ENCODE measurements at regions not wholly inside any gene's neighbourhood (a gene's known extent, or its start where the extent isn't known, plus 50 kb on each side); places are given as distances from the start of the nearest gene placed in this dataset.

DNA sequence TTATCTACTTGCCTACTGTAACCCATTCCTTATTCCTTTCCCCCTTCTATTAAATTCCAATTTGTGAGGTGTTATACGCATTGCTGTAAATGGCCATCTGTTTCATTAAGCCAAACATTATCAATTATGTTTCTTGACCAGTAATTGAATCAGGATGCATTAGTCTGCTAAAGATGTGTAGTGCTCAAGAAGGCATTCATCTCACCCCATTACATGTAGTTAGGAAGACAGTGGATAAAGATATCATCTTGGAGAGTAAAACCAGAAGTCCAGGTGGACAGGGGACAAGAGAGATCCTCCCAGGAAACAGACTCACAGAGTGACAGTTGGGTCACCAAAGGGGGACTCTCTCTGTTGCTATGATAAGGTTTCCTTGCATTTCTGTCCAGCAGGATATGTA, 73.3 kb upstream of the FAM98A start:
- no peak for DNase-seq
- no peaks in the 10 kb centered on the region for H3K36me3 Mint-ChIP-seq (ENCODE audit: insufficient read depth, unreplicated experiment)
- no peaks in the 10 kb centered on the region for H3K27me3 Mint-ChIP-seq (ENCODE audit: unreplicated experiment)
- H3K27ac Mint-ChIP-seq (ENCODE audit: unreplicated experiment), result no peak overlapping the region
- H3K4me1 Mint-ChIP-seq (ENCODE audit: low read depth, unreplicated experiment), result no peaks in the 10 kb centered on the region
- CTCF ChIA-PET, result no interaction called here
- H3K4me3 Mint-ChIP-seq (ENCODE audit: low read depth, unreplicated experiment), result no peak overlapping the region
- intact Hi-C loops (cut with micrococcal nuclease; ENCODE audit: unreplicated experiment), result no loop called here
- BruUV-seq (replicated peaks), result no TSS peak
- no peak for TF ChIP-seq CTCF (IDR thresholded peaks at IDR 0.05; ENCODE audit: unreplicated experiment)
- no peaks in the 10 kb centered on the region for H3K9me3 Mint-ChIP-seq (ENCODE audit: low read depth, unreplicated experiment)

DNA sequence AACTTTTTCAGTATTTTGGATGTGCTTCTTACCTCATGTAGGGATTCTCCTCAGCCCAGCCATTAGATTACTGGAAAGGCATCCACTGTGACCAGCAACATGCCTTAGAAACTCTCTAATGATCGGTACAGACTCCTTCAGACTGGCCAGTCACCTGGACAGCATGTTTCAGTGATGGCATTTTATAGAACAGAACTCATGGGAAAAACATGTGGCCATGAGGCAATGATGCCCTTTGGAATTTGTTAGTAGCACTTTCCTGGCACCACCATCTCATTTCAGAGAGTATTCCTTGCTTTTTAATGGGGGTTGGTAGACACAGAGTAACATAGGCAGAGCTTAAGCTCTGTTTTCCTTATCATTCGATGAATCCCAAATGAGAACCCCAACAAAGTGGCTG, 72.1 kb upstream of the FAM98A start:
- Mint-ChIP-seq H3K4me1 (ENCODE audit: low read depth, unreplicated experiment) (no peaks in the 10 kb centered on the region), H3K27me3 (ENCODE audit: unreplicated experiment) (no peaks in the 10 kb centered on the region), H3K36me3 (ENCODE audit: insufficient read depth, unreplicated experiment) (no peaks in the 10 kb centered on the region), H3K27ac (ENCODE audit: unreplicated experiment) (no peak overlapping the region), H3K9me3 (ENCODE audit: low read depth, unreplicated experiment) (no peaks in the 10 kb centered on the region), H3K4me3 (ENCODE audit: low read depth, unreplicated experiment) (no peak overlapping the region)
- BruUV-seq (replicated peaks), result no TSS peak
- CTCF ChIA-PET, result interaction anchor here (1.2 kb wide), 1 partner anchor 14 kb away, joined by 3 read pairs; no protein-coding TSS in a partner anchor
- TF ChIP-seq CTCF (IDR thresholded peaks at IDR 0.05; ENCODE audit: unreplicated experiment), result no peak
- DNase-seq, result no peak
- intact Hi-C loops (cut with micrococcal nuclease; ENCODE audit: unreplicated experiment), result no loop called here

DNA sequence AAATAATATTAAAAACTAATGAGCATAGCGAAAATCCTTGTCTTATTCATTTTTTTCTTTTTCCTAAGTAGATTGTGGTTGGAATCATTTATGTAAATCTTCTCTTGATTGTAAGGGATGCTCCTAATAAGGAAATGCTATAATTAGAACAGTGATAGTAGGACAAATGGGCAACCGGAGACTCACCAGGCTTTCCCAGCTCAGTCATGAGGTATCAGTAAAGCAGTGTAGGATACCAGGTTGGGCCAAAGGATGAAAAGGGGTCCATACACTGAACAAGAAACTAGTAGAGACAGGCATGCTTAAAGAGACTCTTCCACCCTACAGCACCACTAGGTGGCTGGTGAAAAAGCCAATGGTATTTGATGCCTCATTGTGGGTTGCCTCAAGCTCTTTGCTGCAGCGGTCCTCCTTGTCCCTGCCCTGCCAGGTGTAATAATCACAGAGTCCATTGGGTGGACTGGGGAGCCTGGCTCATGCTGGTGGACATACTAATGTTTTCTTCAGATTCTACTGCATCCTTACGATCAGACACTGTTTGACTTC, 71.4 kb upstream of the FAM98A start:
- intact Hi-C loops (cut with micrococcal nuclease; ENCODE audit: unreplicated experiment), result no loop called here
- BruUV-seq (replicated peaks), result no TSS peak
- Mint-ChIP-seq H3K27ac (ENCODE audit: unreplicated experiment) (no peak overlapping the region), H3K9me3 (ENCODE audit: low read depth, unreplicated experiment) (no peaks in the 10 kb centered on the region), H3K4me3 (ENCODE audit: low read depth, unreplicated experiment) (no peak overlapping the region), H3K4me1 (ENCODE audit: low read depth, unreplicated experiment) (no peaks in the 10 kb centered on the region), H3K27me3 (ENCODE audit: unreplicated experiment) (no peaks in the 10 kb centered on the region), H3K36me3 (ENCODE audit: insufficient read depth, unreplicated experiment) (no peaks in the 10 kb centered on the region)
- no peak for TF ChIP-seq CTCF (IDR thresholded peaks at IDR 0.05; ENCODE audit: unreplicated experiment)
- CTCF ChIA-PET, result interaction anchor here (0.7 to 1.2 kb wide), 2 partner anchors 14 to 19 kb away, joined by 3 read pairs; no protein-coding TSS in a partner anchor
- DNase-seq, result no peak

GRCh38 chr2:33666879-33667278, 67.8 kb upstream of the FAM98A start:
- Mint-ChIP-seq H3K27me3 (ENCODE audit: unreplicated experiment) (no peaks in the 10 kb centered on the region), H3K4me1 (ENCODE audit: low read depth, unreplicated experiment) (no peaks in the 10 kb centered on the region), H3K27ac (ENCODE audit: unreplicated experiment) (no peak overlapping the region), H3K36me3 (ENCODE audit: insufficient read depth, unreplicated experiment) (no peaks in the 10 kb centered on the region), H3K9me3 (ENCODE audit: low read depth, unreplicated experiment) (no peaks in the 10 kb centered on the region), H3K4me3 (ENCODE audit: low read depth, unreplicated experiment) (no peak overlapping the region)
- no TSS peak for BruUV-seq (replicated peaks)
- TF ChIP-seq CTCF (IDR thresholded peaks at IDR 0.05; ENCODE audit: unreplicated experiment), result no peak
- CTCF ChIA-PET, result no interaction called here
- intact Hi-C loops (cut with micrococcal nuclease; ENCODE audit: unreplicated experiment), result no loop called here
- DNase-seq, result no peak
